ENCODE measurements at regions not wholly inside any gene's neighbourhood (a gene's known extent, or its start where the extent isn't known, plus 50 kb on each side); places are given as distances from the start of the nearest gene placed in this dataset.

DNA sequence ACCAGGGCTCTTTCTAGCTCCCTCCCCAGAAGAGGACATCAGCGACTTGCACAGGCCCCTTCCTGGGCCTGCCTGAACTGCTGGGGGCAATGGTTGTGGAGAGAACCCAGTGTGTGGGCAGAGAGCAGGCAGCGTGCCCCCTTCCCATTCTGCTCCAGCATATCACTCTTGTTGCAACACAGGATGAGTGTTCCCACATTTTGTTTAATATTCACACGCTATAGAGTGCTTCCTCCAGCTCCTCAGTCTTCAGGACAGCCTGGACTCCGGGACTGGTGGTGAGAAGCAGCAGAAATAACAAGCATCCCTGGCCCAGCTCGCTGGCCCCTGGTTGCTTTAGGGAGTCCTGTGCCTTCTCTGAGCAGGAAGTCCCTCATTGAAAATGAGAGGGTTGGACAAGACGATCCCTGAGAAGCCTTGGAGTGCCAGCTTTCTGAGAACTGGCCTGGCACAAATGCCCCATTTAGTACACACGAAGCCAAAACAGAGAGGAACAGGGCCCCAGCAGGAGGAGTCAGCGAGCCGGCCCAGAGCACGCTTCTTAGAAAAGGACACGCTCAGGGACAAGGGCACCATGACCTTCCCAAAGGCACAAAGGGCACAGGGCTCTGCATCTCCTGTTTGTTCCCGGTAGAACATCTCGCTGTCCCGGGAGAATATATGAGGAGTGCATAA lies 84.2 kb upstream of the FOXC1 start:
- H3K4me3 ChIP-seq (ENCODE audit: insufficient read depth, low read depth, low read length, poor library complexity, severe bottlenecking) = no peak overlapping the region
- peaks cover 50% of the 10 kb centered on the region for H3K4me1 ChIP-seq (ENCODE audit: control insufficient read depth, insufficient read depth, low read length, poor library complexity, severe bottlenecking)
- no peak overlapping the region for H3K27ac ChIP-seq (ENCODE audit: insufficient read depth, low read length, poor library complexity, severe bottlenecking)
- no peaks in the 10 kb centered on the region for H3K36me3 ChIP-seq (ENCODE audit: control insufficient read depth, insufficient read depth, low read length)
- no peak for DNase-seq
- H3K27me3 ChIP-seq (replicated peaks; ENCODE audit: control insufficient read depth, insufficient read depth, low read length, poor library complexity, severe bottlenecking) = no peaks in the 10 kb centered on the region
- H3K9me3 ChIP-seq (ENCODE audit: control insufficient read depth, low read length) = no peaks in the 10 kb centered on the region

GRCh38 chr6:1526398-1527072 lies 83.2 kb upstream of the FOXC1 start:
- Histone ChIP-seq H3K4me3 (ENCODE audit: insufficient read depth, low read depth, low read length, poor library complexity, severe bottlenecking) (no peak overlapping the region), H3K27ac (ENCODE audit: insufficient read depth, low read length, poor library complexity, severe bottlenecking) (peak overlapping the region; percentile 29), H3K27me3 (replicated peaks; ENCODE audit: control insufficient read depth, insufficient read depth, low read length, poor library complexity, severe bottlenecking) (no peaks in the 10 kb centered on the region), H3K4me1 (ENCODE audit: control insufficient read depth, insufficient read depth, low read length, poor library complexity, severe bottlenecking) (peaks cover 50% of the 10 kb centered on the region), H3K9me3 (ENCODE audit: control insufficient read depth, low read length) (no peaks in the 10 kb centered on the region), H3K36me3 (ENCODE audit: control insufficient read depth, insufficient read depth, low read length) (no peaks in the 10 kb centered on the region)
- DNase-seq = no peak

GRCh38 chr6:1527073-1527457 lies 82.7 kb upstream of the FOXC1 start:
- H3K36me3 ChIP-seq (ENCODE audit: control insufficient read depth, insufficient read depth, low read length) = no peaks in the 10 kb centered on the region
- no peak overlapping the region for H3K4me3 ChIP-seq (ENCODE audit: insufficient read depth, low read depth, low read length, poor library complexity, severe bottlenecking)
- DNase-seq = peak in 1 of 3 donors; percentile 9
- no peaks in the 10 kb centered on the region for H3K27me3 ChIP-seq (replicated peaks; ENCODE audit: control insufficient read depth, insufficient read depth, low read length, poor library complexity, severe bottlenecking)
- no peaks in the 10 kb centered on the region for H3K9me3 ChIP-seq (ENCODE audit: control insufficient read depth, low read length)
- H3K4me1 ChIP-seq (ENCODE audit: control insufficient read depth, insufficient read depth, low read length, poor library complexity, severe bottlenecking) = peaks cover 50% of the 10 kb centered on the region
- H3K27ac ChIP-seq (ENCODE audit: insufficient read depth, low read length, poor library complexity, severe bottlenecking) = peak overlapping the region; percentile 29

- no peaks in the 10 kb centered on the region for H3K27me3 ChIP-seq (replicated peaks; ENCODE audit: control insufficient read depth, insufficient read depth, low read length, poor library complexity, severe bottlenecking)
- H3K36me3 ChIP-seq (ENCODE audit: control insufficient read depth, insufficient read depth, low read length) = no peaks in the 10 kb centered on the region
- peak in 2 of 3 donors; percentile 16 to 36 for DNase-seq
- peaks cover 20% of the 10 kb centered on the region for H3K4me1 ChIP-seq (ENCODE audit: control insufficient read depth, insufficient read depth, low read length, poor library complexity, severe bottlenecking)
- H3K9me3 ChIP-seq (ENCODE audit: control insufficient read depth, low read length) = no peaks in the 10 kb centered on the region
- peak overlapping the region; percentile 45 for H3K27ac ChIP-seq (ENCODE audit: insufficient read depth, low read length, poor library complexity, severe bottlenecking)
- H3K4me3 ChIP-seq (ENCODE audit: insufficient read depth, low read depth, low read length, poor library complexity, severe bottlenecking) = peak overlapping the region; percentile 23
These were observed 74.4 kb upstream of the FOXC1 start for GRCh38 chr6:1535295-1535694.

GRCh38 chr6:1536526-1537429 lies 72.9 kb upstream of the FOXC1 start:
- Histone ChIP-seq H3K4me3 (ENCODE audit: insufficient read depth, low read depth, low read length, poor library complexity, severe bottlenecking) (no peak overlapping the region), H3K4me1 (ENCODE audit: control insufficient read depth, insufficient read depth, low read length, poor library complexity, severe bottlenecking) (peaks cover 18% of the 10 kb centered on the region), H3K9me3 (ENCODE audit: control insufficient read depth, low read length) (no peaks in the 10 kb centered on the region), H3K36me3 (ENCODE audit: control insufficient read depth, insufficient read depth, low read length) (no peaks in the 10 kb centered on the region), H3K27me3 (replicated peaks; ENCODE audit: control insufficient read depth, insufficient read depth, low read length, poor library complexity, severe bottlenecking) (no peaks in the 10 kb centered on the region), H3K27ac (ENCODE audit: insufficient read depth, low read length, poor library complexity, severe bottlenecking) (no peak overlapping the region)
- DNase-seq = no peak

DNA sequence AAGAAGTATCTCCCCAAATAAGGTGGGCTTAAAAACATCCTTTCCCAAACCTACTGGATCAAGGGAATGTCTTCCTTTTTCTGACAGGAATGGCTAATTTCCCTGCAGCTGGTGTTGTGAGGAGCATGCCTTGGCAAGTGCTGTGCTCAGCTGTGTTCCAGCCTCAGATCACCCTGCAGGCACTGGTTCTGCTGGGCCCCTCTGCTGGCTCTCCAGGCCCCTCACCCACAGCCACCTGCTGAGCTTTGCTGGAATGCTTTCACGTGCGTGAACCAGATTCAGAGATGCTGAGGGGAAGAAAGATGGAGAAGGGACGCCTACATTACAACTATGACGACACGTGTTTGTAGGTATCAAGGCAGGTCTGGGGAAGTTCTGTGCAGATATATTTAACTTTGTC lies 71.3 kb upstream of the FOXC1 start:
- Histone ChIP-seq H3K4me3 (ENCODE audit: insufficient read depth, low read depth, low read length, poor library complexity, severe bottlenecking) (no peak overlapping the region), H3K27ac (ENCODE audit: insufficient read depth, low read length, poor library complexity, severe bottlenecking) (no peak overlapping the region), H3K27me3 (replicated peaks; ENCODE audit: control insufficient read depth, insufficient read depth, low read length, poor library complexity, severe bottlenecking) (no peaks in the 10 kb centered on the region), H3K9me3 (ENCODE audit: control insufficient read depth, low read length) (no peaks in the 10 kb centered on the region), H3K4me1 (ENCODE audit: control insufficient read depth, insufficient read depth, low read length, poor library complexity, severe bottlenecking) (peaks cover 18% of the 10 kb centered on the region), H3K36me3 (ENCODE audit: control insufficient read depth, insufficient read depth, low read length) (no peaks in the 10 kb centered on the region)
- no peak for DNase-seq

- Histone ChIP-seq H3K4me3 (ENCODE audit: insufficient read depth, low read depth, low read length, poor library complexity, severe bottlenecking) (no peak overlapping the region), H3K27ac (ENCODE audit: insufficient read depth, low read length, poor library complexity, severe bottlenecking) (no peak overlapping the region), H3K36me3 (ENCODE audit: control insufficient read depth, insufficient read depth, low read length) (no peaks in the 10 kb centered on the region)
These were observed 70.8 kb upstream of the FOXC1 start for GRCh38 chr6:1538810-1539478.

GRCh38 chr6:1540864-1541521 lies 68.7 kb upstream of the FOXC1 start:
- H3K9me3 ChIP-seq (ENCODE audit: control insufficient read depth, low read length) = no peaks in the 10 kb centered on the region
- no peaks in the 10 kb centered on the region for H3K27me3 ChIP-seq (replicated peaks; ENCODE audit: control insufficient read depth, insufficient read depth, low read length, poor library complexity, severe bottlenecking)
- H3K27ac ChIP-seq (ENCODE audit: insufficient read depth, low read length, poor library complexity, severe bottlenecking) = no peak overlapping the region
- no peaks in the 10 kb centered on the region for H3K36me3 ChIP-seq (ENCODE audit: control insufficient read depth, insufficient read depth, low read length)
- peaks cover 9% of the 10 kb centered on the region for H3K4me1 ChIP-seq (ENCODE audit: control insufficient read depth, insufficient read depth, low read length, poor library complexity, severe bottlenecking)
- DNase-seq = no peak
- H3K4me3 ChIP-seq (ENCODE audit: insufficient read depth, low read depth, low read length, poor library complexity, severe bottlenecking) = no peak overlapping the region

More at GRCh38 chr6:1538810-1539478, 70.8 kb upstream of the FOXC1 start:
- Histone ChIP-seq H3K27me3 (replicated peaks; ENCODE audit: control insufficient read depth, insufficient read depth, low read length, poor library complexity, severe bottlenecking) (no peaks in the 10 kb centered on the region), H3K9me3 (ENCODE audit: control insufficient read depth, low read length) (no peaks in the 10 kb centered on the region), H3K4me1 (ENCODE audit: control insufficient read depth, insufficient read depth, low read length, poor library complexity, severe bottlenecking) (peaks cover 18% of the 10 kb centered on the region)
- DNase-seq = no peak

- Histone ChIP-seq H3K9me3 (ENCODE audit: control insufficient read depth, low read length) (no peaks in the 10 kb centered on the region), H3K27me3 (replicated peaks; ENCODE audit: control insufficient read depth, insufficient read depth, low read length, poor library complexity, severe bottlenecking) (no peaks in the 10 kb centered on the region), H3K4me3 (ENCODE audit: insufficient read depth, low read depth, low read length, poor library complexity, severe bottlenecking) (no peak overlapping the region), H3K27ac (ENCODE audit: insufficient read depth, low read length, poor library complexity, severe bottlenecking) (no peak overlapping the region), H3K36me3 (ENCODE audit: control insufficient read depth, insufficient read depth, low read length) (no peaks in the 10 kb centered on the region), H3K4me1 (ENCODE audit: control insufficient read depth, insufficient read depth, low read length, poor library complexity, severe bottlenecking) (no peaks in the 10 kb centered on the region)
- no peak for DNase-seq
These were observed 67.4 kb upstream of the FOXC1 start for GRCh38 chr6:1542335-1542734.
